Erythroblast (primary cell): ENCODE measurements at regions not wholly inside any gene's neighbourhood (a gene's known extent, or its start where the extent isn't known, plus 50 kb on each side); places are given as distances from the start of the nearest gene placed in this dataset.

ENCODE experiments used
- GATA1 ChIP-seq: IDR thresholded peaks from 2 replicates; pipeline ENCODE4 v1.6.1; 2011; ENCODE audit warnings: low read depth, mild to moderate bottlenecking, control low read depth, low read length, moderate library complexity
- POLR2A ChIP-seq: IDR thresholded peaks from 2 replicates; pipeline ENCODE4 v1.6.1; 2011; ENCODE audit warnings: mild to moderate bottlenecking, low read length

- TF ChIP-seq POLR2A = no peak
- no peak for TF ChIP-seq GATA1
Measured at GRCh38 chr1:98373056-98373455, 288.5 kb upstream of the SNX7 start.
